ENCODE measurements at regions not wholly inside any gene's neighbourhood (a gene's known extent, or its start where the extent isn't known, plus 50 kb on each side); places are given as distances from the start of the nearest gene placed in this dataset.

DNA sequence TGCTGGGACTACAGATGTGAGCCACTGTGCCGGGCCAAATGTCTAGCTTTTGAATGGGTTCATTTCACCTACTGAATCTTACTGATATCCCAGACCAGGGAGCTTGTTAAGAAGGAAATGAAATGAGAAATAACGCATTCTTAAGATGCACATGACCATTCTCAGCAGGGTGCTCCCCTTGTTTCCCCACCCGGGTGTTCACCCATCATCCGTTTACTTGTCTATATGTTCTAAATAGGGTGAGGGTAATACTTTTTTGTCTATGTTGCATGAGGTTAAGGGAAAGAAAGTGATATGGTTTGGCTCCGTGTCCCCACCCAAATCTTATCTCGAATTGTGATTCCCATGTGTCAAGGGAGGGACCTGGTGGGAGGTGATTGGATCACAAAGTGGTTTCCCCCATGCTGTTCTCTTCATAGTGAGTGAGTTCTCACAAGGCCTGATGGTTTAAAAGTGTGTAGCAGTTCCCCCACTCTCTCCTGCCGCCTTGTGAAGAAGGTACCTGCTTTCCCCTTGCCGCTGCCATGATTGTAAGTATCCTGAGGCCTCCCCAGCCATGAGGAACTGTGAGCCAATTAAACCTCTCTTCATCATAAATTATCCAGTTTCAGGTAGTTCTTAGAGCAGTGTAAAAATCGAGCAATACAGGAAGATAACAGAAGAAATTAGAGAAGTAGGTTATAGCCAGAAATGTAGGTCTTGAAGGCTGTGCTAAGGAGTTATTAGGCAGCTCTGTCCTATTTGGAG, 129.1 kb downstream of the DDX1 start:
- DNase-seq: no peak

DNA sequence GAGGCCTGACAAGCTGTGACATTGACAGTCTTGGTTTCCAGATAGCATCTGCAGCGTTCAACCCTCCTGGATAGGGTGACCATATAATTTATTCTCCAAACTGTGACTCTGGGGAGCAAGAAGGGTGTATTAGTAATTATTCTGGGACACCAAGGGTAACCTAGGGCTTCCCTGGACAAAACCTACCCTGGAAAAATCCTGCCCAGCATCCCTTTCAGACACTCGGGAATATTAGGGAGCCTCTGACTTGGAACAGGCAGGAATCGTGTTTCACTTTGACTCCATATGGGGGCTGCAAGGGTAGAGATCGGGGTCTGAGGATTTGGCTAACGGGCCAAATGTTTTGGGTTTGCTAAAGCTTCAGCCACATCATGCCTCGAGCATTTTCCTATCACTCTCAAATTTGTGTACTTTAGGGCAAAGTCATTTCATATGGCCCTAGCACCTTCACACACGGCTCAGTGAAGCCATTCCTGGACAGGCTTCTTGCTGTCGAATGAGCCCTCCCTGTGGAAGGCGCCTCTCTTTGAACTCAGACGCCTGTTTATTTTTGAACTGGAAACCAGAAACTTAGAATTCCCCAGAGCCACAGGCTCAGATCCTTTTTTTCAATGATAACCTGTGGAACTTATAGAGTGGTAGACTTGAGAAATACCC, 129.9 kb downstream of the DDX1 start:
- no peak for DNase-seq

DNA sequence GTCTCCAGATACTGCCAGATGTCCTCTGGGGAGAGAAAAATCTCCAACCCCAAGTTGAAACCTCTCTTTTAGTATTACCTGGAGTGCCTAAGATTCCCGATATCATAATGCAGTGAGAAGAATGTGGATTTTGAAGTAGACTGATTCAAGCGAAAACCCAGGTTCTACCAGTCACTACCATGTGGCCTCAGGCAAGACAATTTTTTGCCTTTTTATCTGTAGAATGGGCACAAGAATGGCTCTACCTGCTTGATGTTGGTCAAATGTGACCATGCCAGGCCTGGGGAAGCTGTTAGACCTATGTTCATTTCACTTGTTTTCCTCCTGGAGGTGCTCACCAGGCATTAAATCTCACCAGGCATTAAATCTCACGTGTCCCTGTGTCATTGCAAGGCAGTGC, 131.3 kb downstream of the DDX1 start:
- DNase-seq: no peak

DNA sequence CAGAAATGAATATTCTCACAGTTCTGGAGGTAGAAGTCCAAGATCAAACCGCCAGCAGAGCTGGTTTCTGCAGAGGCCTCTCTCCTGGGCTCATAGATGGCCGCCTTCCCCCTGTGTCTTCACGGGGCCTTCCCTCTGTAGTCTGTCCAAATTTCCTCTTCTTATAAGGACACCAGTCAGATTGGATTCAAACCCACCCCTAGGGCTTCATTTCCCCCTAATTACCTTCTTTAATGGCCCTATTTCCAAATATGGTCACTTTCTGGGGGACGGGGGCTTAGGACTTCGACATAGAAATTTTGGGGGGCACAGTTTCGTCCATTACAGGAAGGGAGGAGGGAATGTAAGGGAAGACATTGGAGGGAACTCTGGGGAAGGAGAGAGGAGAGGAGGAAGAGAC, 132.6 kb downstream of the DDX1 start:
- no peak for DNase-seq

DNA sequence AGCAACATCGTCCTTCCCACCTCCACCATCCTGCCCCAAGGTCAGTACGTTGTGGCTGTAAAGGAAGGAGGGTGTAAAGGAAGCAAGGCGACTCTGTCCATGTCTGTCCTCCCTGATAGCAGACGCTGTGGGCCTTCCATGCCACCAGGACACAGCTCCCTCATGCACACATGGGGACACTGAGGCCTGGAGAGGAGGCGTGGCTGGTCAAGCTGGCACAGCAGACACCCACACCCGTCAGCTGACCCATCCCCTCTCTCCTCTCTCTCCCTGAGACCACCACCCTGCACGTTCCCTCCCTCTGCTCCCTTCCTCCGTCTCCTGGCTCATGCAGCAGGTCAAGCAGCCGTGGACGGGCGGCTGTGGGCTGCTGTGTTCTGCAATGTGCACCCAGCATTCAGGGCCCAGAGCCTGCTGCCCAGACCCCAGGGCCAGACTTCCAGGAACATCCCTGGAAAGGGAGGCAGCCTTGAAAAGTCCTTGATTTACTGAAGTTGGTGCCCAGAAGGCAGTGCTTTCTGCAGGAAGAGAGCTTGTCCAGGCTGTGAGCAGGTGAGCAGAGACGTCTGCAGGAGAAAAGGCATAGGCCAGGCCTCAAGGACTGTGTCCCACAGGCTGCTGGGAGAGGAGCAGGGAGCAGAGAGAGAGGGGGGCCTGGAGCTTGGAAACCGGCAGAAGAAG, 133.6 kb downstream of the DDX1 start:
- DNase-seq: no peak

DNA sequence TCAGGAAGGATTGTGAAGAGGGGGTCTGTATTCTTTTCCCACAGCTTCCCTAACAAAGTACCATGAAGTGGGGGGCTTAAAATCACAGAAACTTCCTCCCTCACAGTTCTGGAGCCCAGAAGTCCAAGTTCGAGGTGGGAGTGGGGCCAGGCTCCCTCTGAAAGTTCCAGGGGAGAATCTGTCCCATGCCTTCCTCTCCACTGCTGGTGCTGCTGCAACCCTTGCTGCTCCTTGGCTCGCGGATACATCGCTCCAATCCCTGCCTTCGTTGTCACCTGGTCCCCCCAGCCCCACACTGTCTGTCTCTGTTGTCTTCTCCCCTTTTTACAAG, 134.1 kb downstream of the DDX1 start:
- no peak for DNase-seq

DNA sequence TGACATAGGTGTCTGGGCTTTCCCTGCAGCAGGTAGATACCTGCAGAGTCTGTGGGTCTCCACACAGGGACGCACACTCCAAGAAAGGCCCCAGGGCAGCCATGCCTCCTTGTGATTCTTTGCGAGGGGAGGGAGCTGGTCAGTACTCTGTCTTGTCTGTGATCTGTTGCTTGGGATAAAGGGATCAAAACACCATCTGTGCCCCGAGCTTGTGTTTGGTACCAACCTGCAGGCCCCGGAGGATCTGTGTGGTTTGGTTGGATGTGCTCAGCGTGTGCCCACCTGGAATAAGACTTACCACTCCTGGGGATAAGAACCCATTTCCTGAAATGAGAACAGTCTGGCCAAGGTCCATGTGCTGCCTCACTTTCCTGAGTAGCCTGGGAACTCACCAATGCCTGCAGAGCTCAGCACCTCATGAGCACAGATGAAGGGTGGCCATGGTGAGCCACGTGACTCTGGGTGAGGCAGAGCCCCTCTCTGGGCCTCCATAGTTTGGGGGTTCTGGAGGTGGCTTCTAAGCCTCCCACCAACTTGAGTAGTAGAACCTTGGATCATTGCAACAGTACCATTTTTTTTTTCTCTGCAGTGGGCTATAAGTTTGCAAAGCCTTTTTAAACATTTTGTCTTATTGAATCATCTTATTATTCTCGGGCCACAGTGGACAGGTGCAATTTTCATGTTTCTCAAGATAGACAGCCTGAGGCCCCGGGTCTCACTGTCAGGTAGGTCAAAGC, 134.8 kb downstream of the DDX1 start:
- no peak for DNase-seq

DNA sequence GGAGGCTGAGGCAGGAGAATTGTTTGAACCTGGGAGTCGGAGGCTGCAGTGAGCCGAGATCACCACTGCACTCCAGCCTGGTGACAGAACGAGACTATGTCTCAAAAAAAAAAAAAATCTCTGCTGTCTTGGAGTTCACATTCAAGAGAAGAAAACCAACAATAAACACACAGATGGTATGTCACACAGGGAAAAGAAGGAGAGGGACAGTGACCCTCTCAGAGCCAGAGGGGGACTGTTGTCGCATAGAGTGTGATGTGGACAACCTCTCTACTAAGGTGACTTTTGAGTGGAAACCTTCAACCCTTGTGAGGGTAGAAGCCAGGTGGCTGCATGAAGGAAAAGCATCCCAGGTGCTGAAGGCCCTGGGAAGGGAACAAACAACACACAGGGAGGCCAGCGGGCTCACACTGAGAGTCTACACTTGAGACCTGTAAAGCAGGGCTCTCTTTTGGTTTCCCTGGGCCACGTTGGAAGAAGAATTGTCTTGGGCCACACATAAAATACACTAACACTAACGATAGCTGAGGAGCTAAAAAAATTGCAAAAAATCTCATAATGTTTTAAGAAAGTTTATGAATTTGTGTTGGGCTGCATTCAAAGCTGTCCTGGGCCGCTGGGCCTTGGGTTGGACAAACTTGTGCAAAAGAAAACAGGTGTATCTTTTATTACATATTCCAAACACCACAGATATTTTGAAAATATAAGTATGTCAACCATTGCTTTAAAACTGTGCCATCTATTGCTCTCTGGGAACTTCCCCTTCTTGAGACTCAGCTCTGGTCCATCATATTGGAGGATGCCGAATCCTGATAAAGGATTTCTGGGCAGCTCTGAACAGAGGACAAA, 136.0 kb downstream of the DDX1 start:
- no peak for DNase-seq

DNA sequence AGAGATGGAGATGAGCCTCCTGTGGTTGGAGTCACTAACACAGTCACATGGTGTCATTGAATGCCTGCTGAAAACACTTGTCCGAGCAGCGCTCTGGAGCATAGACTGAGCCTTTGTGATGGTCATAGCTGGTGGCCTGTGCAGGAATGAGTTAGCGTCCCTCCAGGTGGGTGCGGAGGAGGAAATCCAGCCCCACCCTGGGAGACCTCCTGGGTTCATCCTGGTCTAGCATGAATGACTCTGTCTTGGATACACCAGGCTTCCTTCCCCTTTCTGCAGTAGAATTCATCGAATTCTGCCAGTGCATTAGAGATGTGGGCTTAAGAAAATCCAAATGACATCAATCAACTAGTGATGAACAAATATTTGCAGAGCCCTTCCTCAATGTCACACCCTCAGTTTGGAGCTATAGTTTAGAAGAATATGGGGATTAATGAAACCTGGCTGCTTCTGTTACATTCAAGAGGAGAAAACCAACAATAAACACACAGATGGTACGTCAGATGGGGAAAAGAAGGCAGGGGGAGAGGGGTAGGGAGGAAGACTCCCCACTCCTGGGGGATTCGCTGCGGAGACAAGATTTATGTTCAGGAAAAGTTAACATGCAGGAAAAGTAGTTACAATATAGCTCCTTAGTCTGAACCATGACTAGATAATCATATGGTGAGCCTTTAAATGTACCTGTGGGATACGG, 136.7 kb downstream of the DDX1 start:
- DNase-seq: no peak

DNA sequence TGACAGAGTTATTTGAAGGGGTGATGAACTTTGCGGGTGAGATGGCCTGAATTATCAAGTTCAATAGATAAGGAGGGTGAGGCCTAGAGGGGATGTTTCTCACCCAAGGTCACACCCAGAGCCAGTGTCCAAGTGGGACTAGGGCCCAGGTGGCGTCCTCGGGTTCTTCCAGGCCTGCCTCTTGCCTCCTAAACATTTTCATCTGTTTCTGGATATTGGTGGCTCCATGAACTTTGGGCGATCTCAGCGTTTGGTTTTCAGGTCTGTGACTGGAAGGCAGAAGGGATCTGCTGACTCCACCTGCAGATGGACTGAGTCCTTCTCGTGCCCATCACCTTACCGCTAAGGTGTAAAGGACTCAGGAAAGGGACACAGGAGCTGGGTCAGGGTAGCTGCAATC, 137.3 kb downstream of the DDX1 start:
- DNase-seq: no peak

DNA sequence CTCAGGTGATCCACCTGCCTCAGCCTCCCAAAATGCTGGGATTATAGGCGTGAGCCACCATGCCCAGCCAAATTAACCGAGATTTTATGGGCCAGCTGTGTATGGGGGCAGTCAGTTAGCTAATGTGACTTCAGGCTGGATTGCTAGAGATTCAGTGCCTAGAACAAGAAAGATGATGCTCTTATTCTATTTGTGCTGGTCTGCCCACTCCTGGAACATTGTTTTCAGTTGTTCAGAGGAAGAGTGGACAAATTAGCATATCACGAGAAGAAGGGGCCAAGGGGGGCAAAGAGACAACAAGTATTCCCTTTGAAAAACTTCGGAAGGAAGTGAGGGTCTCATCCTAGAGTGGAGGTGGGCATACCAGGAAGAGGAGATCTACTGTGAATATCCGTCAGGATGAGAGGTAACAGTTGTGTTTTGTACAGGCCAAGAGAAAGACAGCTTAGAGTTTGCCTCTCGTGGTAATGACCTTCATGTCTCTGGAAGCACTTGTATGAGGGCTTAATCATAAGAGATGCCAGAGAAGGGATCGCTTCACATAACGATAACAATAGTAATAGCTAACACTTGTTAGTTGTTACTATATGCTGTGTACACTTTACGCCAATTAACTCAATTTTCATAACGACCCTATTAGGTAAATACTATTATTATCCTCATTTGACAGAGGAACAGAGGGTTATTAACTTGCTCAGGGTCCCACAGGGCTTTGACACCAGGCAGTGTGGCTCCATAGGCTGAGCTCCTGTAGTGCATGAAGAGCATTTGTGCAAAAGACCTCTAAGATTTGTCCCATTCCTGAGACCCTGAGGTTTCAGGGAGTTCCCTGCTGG, 138.3 kb downstream of the DDX1 start:
- peak; percentile 43 to 58 for DNase-seq

DNA sequence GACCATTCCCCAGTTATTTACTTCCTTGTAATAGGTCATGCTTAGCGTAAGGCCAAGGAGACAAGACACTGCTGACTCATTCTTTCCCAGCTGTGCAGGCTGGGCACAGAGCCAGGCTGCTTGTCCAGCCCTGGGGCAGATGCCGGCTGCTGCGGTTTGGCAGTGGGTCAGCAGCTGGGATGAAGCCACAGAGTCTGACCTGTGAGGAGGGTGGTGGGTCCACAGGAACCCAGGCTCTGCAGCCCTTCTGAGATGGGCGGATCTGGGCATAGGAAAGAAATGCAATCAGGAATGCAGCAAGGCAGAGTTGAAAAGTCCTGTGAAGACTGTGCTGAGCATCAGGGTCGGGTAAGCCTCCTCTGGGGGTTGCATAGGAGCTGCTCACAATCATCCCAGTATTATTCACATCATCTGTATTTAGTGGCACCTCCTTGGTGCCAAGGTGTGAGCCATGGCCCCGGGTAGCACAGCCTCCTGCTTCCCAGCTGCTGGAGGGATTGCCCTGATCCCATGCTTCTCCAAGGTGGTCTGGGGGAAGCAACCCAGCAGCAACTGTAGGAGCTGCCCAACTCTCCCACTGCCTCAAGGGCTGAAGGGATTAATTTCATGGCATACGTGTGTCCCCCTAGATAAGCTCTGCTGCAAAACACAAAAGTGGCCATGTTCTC, 139.0 kb downstream of the DDX1 start:
- DNase-seq: peak; percentile 43 to 60

DNA sequence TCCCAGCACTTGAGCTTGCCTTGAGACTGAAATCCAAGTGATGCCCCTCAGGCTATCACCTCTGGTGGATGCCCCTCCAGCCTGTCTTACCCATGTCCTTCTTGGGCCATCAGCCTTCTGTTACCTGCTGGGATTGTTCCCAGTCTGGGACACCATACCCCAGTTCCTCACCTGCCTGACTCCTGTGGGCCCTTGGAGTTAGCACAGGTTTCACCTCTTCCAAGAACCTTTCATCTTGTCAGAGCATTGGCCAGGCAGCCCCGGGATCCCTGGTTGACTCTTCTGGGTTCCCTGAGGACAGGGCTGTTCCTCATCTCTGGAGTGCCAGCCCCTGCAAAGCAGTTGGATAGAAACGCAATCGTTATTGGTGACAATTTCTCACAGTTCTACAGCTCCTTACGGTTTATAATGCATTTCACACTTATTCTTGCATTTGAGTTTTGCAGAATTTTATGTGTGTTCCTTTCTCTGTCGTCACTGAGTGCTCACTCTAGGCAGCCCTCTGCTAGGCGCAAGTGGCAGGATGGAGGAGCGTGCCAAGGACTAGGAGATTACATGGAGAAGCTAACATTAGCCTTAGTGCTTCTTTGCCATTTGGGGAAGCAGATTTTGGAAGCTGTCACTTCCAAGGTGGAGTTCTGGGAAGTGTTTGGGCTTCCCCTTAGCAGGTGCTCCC, 139.7 kb downstream of the DDX1 start:
- DNase-seq: no peak

DNA sequence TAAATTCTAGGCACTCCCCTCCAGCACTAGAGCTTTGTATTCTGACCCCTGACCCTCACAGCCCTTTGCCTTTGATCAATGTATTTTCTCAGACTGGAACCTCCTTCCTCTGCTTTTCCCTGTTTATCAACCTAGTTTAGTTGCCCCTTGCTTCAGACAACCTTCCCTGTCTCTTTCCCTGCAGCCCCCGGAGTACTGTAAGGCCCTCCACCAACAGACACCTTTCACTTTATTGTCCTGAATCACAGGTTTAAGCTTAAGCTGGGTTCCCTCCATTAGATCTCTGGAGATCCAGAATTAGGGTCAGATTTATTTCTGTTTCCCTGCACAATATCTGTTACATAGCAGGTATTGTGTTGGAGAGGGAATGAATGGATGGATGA, 140.2 kb downstream of the DDX1 start:
- no peak for DNase-seq

DNA sequence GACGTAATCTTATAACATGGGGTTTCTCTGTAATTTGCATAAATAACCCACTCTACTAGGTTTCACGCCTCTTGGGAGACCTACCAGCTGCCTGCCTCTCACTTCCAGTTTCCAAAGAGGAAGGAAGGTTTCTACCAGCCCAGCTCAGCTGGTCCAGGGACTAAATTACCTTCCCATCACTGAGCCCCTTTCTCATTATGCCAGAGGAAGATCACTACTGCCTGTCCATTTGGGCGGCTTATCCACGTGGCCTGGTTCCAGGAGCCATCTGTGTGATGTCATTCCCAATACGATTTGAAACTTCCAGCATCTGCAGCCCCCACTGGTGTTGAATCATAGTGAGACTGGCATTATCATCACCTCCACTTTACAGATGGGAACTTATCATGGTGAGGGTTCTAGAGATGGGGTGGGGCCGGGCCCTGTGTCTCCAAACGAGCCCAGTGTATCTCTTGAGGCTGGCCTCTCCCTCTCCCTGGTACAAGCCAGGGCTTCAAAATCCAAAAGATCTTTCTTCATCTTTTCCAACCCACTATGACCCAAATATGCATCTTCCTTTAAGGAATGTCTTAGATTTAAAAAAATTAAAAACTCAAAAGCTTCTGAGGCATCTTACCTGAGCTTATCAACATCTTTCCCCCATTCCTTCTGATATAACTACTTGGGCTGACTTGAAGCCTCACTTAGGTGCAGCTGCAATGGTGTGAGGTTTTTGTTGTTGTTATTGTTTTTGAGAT, 140.8 kb downstream of the DDX1 start:
- DNase-seq: no peak

DNA sequence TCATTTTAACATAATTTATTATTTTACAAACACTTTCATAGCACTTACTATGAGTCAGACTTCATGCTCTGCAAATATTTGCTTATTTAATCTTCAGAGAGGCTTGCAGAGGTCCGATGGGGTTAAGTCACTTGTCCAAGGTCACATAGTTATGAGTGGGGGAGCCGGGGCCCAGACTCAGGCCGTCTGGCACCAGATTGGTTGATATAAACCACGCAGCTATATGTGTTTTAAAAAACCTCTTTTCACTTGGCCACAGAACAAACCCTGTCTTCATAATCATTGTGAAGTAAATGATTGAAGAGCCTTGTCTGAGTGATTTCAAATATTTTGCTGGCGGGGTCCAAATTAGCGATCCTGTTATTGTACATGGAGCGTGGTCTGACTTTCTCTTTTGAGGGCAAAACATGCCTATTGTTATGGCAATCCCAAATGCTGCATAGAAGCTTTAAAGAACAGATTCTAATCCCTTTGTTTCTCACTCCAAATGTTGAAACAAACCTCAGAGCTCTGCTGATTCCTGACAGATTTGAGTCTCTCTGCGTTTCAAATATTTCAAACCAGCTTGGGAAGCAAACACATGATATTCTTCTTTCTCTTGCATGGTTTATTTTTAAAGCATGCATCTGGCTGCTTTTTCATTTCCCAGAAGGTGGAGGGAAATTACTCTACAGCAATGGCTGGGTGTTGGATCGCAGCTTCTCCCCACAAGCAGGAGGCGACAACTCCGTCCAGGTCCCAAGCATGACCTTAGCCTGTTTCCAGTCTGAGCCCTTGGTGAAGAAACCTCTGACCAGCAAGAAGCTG, 142.4 kb downstream of the DDX1 start:
- DNase-seq: no peak

DNA sequence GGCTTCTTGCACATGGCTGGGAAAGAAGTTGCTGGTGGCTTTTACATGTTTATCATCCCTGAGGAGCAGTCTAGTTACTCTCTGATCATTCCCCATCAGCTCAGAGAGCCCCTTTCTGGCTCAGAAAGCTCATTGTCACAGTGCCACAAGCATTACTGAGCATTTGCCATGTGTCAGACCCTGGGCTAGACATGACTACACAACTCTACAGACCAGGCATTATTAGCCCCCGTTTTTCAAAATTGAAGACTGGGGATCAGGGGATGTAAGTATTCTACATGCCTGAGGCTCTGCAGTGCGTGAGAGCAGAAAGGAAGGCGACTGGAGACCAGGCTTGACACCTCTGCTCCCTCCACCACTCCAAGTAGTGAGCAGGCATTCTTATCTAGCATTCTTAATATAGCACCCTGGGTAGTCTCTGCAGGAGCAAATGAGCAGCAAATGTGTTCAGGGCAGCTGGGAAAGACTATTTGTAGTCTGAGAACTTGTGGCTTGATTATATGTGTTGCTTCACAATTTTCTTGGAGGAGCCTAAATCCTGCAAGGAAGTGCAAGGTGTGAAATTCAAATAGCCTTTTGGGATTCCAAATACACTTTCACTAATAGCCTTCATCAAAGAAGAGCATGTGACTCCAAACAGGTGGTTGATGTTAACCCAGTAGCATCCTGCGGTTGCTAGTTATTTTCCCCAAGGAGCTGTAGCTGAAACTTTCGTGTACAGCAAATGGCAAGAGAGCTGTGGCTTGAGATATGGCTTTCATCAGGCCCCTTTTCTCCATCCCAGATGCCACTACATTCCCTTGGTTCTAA, 143.2 kb downstream of the DDX1 start:
- no peak for DNase-seq
